ENCODE measurements at regions not wholly inside any gene's neighbourhood (a gene's known extent, or its start where the extent isn't known, plus 50 kb on each side); places are given as distances from the start of the nearest gene placed in this dataset.
"Not testable (repeated sequence)": the region's sequence is repeated elsewhere in the genome, so short reads cannot be mapped to it uniquely, and the experiment has no call there.

DNA sequence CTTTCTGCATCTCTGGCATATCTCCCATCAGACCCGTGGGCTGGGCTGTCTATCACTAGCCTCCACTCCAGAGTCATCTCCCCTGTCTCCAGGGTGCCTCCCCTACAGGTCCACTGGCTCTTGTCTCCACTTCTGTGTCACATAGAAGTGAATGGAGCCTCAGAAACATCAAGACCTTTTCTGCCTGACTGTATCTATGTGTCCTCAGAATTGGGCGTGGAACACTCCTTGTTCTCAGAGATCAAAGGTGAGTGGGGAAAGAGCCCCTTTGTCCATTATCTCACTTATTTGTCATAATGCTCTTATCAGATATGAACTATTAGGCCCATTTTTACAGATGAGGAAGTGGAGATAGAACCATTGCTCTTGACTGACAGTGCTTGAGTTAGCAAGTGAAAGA is 211.0 kb downstream of the CYRIA start:
- no peak for DNase-seq

DNA sequence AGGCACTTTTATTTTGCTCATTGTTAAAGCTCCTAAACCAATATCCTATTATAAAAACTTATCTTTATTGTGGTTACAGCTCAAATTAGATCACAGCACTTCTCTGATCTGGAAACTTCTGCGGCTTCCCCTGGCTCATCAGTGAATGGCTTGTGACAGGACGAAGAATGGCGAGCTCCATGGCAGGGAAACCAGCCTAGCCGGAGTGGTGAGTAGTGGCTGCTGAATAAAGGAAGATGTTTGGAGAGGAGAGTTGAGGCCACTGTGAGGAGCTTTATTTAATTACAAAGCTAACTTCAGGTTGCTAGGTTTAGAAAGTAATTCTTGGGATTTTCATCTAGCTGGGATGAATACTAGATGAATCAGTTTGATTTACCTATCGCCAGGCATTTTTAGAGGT is 213.5 kb downstream of the CYRIA start:
- no peak for DNase-seq

DNA sequence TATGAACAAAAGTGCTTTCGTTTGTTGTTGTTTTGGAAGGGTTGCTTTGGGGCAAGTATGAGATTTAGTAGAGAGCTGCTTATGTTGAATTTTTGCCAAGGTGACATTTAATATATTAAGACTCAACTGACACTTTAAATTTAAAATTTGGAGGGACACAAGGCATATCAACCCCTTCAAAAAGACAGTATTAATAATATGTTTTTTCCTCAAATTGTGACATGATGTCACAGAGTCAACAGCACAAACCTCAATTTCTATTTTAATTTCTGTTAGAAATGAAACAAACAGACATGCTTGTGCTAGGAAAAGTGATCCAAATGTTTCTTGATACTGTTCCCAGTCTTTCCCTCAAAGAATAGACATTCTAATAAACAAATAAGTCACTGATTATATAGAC is 218.9 kb downstream of the CYRIA start:
- DNase-seq = no peak

DNA sequence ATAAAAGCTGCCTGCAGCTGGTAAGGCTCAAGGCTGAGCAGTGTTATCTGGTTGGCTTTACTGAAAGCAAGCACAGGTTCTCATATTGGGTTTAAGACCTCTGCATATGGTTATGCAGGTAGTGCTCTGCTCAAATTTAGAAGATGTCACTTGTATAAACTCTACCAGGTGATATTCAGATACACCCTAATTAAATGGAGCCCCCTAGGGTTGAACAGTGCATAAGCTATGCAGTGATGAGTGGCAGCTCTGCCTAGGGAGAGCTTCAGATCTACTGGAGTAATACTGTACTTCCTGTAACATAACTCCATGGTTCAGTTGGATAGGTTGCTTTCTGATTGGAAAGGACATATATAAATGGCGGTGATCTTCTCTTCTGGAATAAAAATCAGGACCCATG is 222.7 kb downstream of the CYRIA start:
- no peak for DNase-seq

DNA sequence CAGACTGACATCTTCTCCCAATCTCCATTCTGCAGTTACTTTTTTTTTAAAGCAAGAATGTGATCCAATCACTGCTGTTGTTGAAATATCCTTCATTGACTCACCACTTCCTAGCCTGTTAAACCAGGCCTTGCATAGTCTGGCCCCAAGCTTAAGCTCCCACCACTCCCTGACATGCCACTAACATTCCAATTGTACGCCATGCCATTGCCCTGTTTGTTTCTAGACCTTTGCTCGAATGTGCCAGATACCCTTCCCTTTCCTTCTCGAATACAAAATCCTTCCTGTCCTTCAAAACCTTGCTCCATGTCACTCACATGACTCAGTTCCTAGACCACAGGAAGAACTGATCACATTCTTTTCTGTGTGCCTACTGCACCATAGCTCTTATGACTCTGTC is 224.2 kb downstream of the CYRIA start:
- DNase-seq = no peak

DNA sequence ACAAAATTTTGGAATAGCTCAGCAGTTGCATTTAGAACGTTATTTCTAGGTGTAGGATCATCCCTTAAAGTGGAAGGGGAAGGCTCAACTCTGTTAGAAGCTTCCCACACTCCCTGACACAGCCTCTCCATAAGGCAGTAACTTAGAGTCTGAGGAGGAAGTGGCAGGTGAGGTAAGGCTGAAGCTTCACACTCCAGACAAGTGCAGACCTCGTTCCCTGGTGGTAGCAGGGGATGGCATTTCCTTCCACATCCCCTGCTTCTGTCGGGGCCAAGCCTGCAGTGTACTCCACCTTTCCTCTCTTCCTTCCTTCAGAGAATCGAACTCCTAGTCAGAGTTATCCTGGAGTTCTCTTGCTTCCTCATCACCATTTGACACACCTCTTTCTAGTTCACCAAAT is 224.7 kb downstream of the CYRIA start:
- no peak for DNase-seq

DNA sequence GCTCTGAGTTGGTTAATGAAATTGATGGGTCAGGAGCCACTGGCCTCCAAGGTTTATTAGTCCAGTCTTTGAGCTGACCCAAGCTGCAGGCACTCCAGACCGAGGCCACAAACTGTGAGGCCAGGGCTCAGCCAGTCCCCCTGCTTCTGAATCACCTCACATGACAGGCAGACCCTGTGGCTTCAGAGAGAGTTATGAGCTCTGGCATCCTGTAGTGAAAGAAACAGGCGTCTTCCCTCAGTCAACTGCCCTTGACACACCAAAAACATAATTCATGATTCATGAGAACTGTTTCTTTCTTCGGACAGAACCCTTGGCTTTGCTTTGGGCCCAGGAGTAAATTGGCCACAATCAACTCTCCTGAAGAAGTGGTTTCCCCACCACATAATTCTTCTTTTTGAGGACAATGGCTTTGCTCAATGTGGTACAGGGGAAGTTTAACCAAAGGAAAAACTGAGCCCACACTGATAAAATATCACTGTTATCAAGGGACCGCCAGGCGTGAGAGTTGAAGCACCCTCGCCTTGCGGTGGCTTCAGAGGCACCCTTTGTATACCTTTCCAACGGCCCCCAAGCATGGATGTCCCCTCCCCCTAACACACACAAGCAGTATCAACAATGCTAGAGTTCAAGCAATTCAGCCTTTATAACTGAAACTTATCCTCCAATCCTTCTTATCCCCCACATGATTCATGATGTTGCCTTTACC is 226.9 kb downstream of the CYRIA start:
- no peak for DNase-seq

DNA sequence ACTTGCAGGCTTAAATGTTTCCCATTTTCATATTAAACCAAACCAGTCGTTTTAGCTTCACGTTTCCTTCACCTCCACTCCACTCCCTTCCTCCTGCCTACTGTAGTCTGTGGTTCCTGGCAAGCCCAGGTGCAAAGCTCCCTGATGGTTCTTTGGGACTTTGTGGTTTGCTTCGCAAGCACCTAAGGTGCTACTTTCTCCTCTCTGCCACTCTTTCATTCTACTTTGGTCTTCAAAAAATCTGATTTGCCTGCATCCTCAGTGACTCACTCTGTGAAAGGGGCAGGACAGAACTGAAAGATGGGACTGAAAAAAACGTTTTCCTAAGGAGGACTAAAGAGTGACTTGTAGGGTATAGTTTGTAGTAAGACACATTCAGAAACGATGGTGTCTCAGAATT is 228.4 kb downstream of the CYRIA start:
- no peak for DNase-seq

DNA sequence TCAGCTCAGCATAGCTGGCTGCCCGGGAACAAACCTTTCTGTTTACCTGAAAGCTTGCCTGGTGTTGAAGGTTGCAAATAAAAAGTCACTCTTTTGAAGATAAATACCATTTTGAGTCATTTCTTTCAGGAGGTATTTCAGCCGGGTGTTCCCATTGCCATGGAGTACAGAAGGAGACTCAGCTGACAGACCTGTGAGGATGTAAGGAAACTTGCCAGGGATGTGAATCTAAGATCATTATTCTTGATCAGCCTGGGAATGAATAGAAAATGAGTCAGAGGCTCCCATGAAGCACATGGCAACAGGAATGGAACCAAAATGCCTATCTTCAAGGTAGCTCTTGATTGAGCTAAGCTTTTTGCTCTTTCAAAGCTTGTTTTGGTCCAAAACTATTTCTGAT is 231.2 kb downstream of the CYRIA start:
- no peak for DNase-seq

DNA sequence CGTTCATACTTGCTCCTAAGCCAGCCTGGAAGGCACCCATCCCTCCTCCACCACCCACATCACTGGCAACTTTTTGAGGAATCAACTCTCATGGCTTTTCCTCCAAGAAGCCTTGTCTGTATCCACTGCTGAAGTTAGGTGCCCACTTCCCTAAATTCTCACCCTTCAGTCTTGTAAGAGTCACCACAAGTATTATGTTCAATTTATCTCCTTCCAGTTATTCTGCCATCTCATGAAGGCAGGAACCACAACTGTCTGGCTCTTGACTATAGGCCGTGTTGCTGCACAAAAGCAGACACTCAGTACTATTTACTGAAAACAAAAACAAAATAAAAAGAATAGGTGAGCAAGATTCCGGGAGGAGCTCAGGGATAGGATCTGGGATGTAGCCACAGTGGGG is 234.8 kb downstream of the CYRIA start:
- DNase-seq = no peak

DNA sequence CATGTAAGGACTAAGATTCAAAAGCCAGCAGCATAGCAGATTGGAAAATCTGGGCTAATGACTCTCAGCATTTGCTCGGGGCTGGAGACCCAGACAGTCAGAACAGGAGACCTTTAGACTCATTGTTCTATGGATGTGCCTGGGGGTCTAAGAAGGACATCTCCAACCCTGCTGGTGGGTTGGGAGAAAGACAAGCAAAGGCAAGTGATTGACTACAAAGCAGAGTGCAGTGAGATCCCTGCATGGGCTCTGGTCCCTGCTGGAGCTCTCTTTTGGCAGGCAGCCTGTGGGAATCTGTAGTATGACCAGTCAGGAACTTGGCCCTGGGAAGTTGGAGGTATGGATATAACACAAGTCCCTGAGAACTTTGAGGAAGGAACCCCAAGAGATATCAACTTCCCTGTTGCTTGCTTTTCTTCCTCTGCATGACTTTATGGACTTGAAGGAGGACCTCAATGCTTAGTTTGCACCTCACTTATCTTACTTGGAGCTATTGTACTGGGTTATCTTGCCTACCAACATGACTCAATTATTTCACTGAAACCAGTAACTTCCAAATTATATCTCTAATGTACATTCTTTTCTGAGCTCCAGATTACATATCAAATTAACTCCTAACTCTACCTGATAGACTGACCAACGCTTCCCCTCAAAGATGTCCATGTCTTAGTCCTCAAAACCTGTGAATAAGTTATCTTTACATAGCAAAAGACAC is 236.0 kb downstream of the CYRIA start:
- DNase-seq = no peak

DNA sequence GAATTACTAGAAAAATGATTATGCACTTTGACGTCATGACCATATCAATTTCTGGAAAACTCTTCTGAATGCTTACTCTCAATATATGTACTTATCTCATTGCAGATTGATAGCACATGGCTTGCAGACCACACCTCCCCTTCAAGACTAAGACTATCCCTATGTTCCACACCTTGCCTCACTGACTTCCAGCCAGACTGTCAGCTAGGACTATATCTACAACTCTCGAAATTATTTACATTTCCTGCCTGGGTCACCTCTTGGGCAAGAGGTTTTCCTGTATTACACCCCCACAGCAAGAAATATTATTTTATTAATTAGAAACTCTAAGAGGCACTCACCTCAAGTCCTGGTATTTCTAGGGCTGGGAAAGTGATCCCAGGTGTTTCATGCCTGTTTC is 236.6 kb downstream of the CYRIA start:
- DNase-seq = no peak

DNA sequence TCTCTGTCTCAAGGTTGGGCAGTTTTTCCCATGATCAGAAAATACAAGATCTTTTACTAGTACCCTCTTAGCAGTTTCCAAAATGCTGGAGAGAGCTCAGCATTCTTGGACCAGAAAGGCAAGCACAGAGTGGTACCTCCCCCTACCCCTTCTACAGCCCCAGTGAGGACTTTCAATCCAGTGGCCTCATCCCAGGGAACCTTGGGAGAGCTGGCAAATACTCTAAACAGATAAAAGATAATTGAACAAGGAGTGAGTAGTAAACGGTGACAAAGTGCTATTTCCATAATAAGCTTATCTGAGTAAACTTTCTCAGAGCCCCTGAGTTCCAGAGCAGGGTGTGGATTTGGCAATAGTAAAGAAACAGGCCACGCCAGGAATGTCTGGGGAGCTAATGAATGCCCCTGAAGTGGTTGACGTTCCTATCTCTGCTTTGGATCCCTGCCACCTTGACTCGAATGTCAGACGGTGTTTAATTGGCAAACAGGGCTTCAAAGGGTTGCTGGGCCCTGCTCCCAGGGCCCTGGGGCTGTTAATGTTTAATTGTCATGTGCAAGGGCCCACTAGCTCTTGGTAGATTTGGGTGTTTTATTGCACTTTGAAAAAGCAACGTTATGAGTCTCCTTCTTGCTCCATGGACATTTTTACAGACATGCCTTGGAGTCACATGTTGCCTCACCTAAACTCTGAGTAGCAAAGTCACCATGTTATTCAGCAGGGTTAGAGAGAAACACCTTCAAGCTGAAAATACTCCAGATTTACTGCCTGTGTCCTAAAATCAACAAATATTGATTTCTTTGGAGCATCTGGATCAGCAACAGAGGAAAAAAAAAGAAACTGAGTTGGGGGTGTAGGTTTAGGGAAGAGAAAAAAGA is 239.9 kb downstream of the CYRIA start:
- no peak for DNase-seq

DNA sequence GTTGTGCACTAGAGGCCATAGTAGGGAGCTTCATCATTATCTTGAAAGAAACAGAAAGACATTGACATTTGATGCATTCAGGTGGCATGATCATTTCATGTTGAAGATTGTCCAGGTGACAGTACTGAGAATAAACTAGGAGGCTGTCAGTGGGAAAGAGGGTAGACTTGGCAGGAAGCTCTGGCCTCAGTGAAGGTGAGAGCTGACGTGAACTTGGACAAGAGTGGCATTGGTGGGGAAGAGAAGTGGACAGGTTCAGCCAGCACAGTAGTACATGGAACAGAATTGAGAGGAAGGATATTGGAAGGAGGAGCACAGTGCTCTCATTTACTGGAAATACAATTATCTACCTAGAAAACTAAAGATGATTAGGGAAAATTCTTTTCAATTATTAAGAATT is 245.2 kb downstream of the CYRIA start:
- DNase-seq = no peak

DNA sequence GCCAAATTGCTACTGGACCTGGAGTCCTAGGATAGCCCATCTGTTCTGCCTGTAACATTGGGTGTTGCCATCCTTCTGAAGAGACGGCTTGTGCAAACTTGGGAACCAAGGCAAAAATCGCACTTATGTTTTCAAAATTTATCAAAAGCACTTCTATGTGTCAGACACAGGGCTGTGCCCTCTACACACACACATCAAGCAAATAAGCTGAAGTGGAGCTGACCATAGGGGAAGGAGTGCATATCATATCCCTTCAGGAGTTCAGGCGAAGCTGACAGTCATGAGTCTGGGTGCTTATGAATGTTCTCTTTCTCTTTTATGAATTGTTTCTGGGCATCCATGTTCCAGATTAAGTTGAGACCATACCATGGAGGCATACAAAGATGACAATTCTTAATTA is 247.9 kb downstream of the CYRIA start:
- DNase-seq = no peak

DNA sequence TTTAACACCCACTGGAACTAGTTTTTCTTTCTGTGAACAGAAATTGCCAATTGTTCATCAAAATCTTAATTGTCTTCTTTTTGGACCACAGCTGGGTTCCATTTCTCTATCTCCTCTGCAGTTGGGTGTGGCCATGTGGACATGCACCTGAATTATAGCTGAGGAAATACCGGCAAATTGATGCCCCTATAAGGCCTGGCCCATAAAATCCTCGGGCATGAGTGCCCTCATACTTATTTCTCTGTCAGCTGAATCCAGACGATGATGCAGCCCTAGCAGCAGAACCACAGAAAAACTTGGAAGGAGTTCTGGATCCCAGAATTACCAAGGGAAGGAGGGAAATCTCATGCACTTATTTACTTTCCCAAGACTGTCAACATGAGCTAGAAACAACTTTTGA is 249.0 kb downstream of the CYRIA start:
- no peak for DNase-seq

DNA sequence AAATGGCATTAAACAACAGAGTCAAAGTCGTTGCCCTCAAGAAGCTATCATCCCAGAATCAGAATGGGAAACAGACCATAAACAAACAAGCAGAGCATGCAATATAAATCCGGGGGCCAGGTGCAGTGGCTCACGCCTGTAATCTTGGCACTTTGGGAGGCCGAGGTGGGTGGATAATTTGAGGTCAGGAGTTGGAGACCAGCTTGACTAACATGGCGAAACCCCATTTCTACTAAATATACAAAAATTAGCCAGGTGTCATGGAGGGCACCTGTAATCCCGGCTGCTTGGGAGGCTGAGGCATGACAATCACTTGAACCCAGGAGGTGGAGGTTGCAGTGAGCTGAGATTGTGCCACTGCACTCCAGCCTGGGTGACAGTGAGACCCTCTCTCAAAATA is 249.8 kb downstream of the CYRIA start:
- DNase-seq = not testable (repeated sequence)

DNA sequence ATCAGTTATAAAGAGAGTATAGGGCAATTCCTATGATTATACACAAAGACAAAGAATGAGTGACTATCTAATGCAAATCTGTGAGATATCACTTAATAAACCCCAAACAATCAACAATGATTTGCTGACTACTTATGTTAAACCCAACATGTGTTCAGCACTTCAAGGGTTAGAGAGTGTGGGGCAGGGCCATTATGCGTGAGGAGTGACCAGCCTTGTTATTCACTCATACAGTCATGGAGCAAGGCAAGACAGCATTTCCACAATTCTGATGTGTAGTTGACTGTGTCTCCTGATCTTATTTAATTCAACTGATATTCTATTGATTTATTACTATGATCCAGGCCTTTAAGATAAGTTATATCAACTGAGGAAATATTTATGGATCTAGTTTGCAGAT is 251.7 kb downstream of the CYRIA start:
- DNase-seq = no peak

DNA sequence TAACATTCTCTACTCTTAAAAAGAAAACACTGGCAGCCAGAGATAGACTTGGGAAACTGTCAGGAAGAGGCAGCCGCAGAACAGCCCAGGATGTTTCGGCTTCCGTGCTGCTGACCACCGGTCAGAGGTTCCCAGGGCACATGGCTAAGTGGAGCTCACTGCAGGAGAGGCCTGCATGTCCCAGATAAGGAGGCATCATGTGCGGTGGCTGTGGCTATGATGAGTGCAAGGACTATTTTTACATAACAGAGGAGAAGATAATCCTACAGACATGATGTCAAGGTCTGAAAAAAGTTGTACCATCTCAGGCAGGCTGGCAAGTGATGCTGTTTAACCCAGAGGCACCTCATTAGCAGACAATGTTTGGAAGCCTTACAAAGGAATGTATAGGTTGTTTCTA is 252.3 kb downstream of the CYRIA start:
- DNase-seq = no peak

DNA sequence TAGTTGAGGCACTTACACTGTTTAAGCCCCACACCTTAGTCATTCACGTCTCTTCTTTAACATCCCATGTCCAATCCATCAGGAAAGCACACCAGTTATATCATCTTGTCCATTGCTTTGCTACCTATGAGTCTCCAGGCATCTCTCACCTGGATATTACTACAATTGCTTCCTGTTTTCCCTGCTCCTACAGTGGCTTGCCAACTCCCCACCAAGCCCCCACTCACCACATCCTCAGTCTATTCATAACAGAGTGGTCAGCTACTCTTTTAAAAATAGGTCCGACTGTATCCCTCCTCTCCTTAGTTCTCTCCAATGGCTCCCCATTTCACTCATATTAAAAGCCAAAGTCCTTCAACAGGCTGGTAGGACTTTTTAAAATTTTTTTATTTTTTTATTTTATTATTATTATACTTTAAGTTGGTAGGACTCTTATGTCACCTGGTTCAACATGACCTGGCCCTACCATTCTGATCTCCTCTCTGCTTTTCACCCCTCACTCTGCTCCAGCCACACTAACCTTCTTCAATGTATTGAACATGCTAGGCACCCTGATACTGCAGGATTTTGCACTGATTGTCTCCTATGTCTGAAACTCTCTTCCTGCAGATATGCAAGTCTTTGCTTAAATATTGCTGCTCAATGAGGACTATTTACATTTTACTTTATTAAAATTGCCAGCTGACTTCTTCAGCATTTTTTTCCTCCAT is 253.2 kb downstream of the CYRIA start:
- DNase-seq = no peak

DNA sequence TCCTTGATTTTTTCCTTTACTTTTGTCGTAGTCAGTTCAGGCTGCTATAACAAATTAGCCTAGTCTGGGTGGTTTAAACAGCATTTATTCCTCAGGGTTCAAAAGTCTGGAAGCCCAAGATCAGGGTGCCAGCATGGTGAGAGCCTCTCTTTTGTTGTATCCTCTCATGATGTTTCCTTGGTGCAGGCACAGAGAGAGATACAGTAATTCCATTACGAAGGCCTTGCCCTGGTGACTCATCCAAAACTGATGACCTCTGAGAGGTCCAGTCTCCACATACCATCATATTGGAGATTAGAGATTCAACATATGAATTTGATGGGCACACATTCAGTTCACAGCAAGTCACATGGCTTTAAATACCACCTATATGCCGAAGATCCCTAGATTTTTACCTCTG is 253.8 kb downstream of the CYRIA start:
- no peak for DNase-seq

DNA sequence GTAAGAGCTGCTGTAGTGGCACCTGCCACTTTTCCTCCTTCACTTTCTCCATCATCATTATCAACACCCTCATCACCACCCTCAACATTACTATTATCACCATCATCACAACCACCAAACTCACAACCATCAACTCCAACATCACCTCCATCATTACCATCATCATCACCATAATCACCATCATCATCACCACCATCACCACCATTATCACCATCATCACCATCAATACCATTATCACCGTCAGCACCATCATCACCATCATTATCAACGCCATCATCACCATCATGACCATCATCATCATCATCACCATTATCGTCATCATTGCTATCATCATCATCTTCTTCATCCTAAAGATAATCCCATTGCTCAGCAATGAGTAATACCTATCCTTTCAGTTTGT is 255.8 kb downstream of the CYRIA start:
- DNase-seq = no peak

DNA sequence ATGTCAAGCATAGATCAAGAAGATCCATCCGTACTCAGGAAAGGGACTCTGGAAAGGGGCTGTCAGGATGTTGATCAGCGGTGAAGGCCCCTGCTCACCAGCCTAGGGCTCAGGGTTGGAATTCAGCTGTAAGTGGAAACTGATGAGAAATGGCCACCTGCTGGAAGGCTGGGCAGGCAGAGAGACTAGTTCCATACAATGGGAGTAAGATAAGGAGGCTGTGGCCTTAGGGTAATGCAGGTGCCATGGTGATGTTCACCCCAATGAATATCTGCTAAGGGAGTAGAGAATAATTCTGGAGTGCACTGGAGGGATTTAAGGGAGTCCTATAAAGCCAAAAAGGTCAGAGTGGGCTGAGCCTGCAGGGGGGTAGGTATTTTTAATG is 256.6 kb downstream of the CYRIA start:
- no peak for DNase-seq
